ENCODE measurements at regions not wholly inside any gene's neighbourhood (a gene's known extent, or its start where the extent isn't known, plus 50 kb on each side); places are given as distances from the start of the nearest gene placed in this dataset.
"Not testable (repeated sequence)": the region's sequence is repeated elsewhere in the genome, so short reads cannot be mapped to it uniquely, and the experiment has no call there.

- no peak for DNase-seq
Measured at GRCh38 chr7:69070476-69070875, 527.8 kb upstream of the AUTS2 start.

- no peak for DNase-seq
Measured at GRCh38 chr7:69076566-69076965, 521.7 kb upstream of the AUTS2 start.

GRCh38 chr7:69078997-69079769 is 519.1 kb upstream of the AUTS2 start:
- DNase-seq = no peak

GRCh38 chr7:69087281-69087680 is 511.0 kb upstream of the AUTS2 start:
- DNase-seq = not testable (repeated sequence)

- DNase-seq = no peak
Measured at GRCh38 chr7:69088185-69088584, 510.1 kb upstream of the AUTS2 start.

- no peak for DNase-seq
Measured at GRCh38 chr7:69090936-69091335, 507.3 kb upstream of the AUTS2 start.

GRCh38 chr7:69091521-69091920 is 506.8 kb upstream of the AUTS2 start:
- no peak for DNase-seq

GRCh38 chr7:69095127-69095526 is 503.1 kb upstream of the AUTS2 start:
- DNase-seq = no peak

- no peak for DNase-seq
Measured at GRCh38 chr7:69095649-69096048, 502.6 kb upstream of the AUTS2 start.

GRCh38 chr7:69104023-69104422 is 494.3 kb upstream of the AUTS2 start:
- no peak for DNase-seq

GRCh38 chr7:69105092-69105491 is 493.2 kb upstream of the AUTS2 start:
- no peak for DNase-seq

GRCh38 chr7:69105981-69106380 is 492.3 kb upstream of the AUTS2 start:
- DNase-seq = no peak

GRCh38 chr7:69106449-69106848 is 491.8 kb upstream of the AUTS2 start:
- not testable (repeated sequence) for DNase-seq

GRCh38 chr7:69106946-69107345 is 491.3 kb upstream of the AUTS2 start:
- DNase-seq = not testable (repeated sequence)

- DNase-seq = no peak
Measured at GRCh38 chr7:69108097-69108496, 490.2 kb upstream of the AUTS2 start.

- no peak for DNase-seq
Measured at GRCh38 chr7:69109246-69109645, 489.0 kb upstream of the AUTS2 start.

GRCh38 chr7:69109879-69110278 is 488.4 kb upstream of the AUTS2 start:
- no peak for DNase-seq

GRCh38 chr7:69110450-69111050 is 487.7 kb upstream of the AUTS2 start:
- no peak for DNase-seq

- DNase-seq = no peak
Measured at GRCh38 chr7:69114374-69114773, 483.9 kb upstream of the AUTS2 start.

GRCh38 chr7:69115788-69116187 is 482.5 kb upstream of the AUTS2 start:
- DNase-seq = no peak

- DNase-seq = not testable (repeated sequence)
Measured at GRCh38 chr7:69116196-69116595, 482.1 kb upstream of the AUTS2 start.

- DNase-seq = no peak
Measured at GRCh38 chr7:69122953-69123352, 475.3 kb upstream of the AUTS2 start.

GRCh38 chr7:69126896-69127479 is 471.3 kb upstream of the AUTS2 start:
- DNase-seq = no peak

GRCh38 chr7:69129524-69129923 is 468.8 kb upstream of the AUTS2 start:
- DNase-seq = no peak
